B cell (primary cell): ENCODE measurements at regions not wholly inside any gene's neighbourhood (a gene's known extent, or its start where the extent isn't known, plus 50 kb on each side); places are given as distances from the start of the nearest gene placed in this dataset.

ENCODE experiments used
- ATAC-seq: fragments of 200-7000 bp; cut with Tn5 transposase; one replicate; pipeline ENCODE4 v1.10.0; 2021; ENCODE audit warnings: low read depth, mild to moderate bottlenecking, moderate number of reproducible peaks, moderate library complexity
- CTCF ChIA-PET: fragments of 350-600 bp; sonication (Branson Sonifier 250); formaldehyde crosslinking; loops from one replicate; lab custom pipeline; 2021; ENCODE audit warnings: antibody characterized with exemption, inconsistent platforms; lab: Charles Lee
- POLR2A ChIA-PET: fragments of 350-600 bp; sonication (Branson Sonifier 250); formaldehyde crosslinking; loops from one replicate; lab custom pipeline; 2021; ENCODE audit warnings: antibody characterized with exemption; lab: Charles Lee
- DNase-seq: peaks from one replicate; pipeline ENCODE4 v3.0.0; 2013
- H2AFZ ChIP-seq: 2 replicates; pipeline ENCODE4 v1.6.1; 2012; ENCODE audit warnings: mild to moderate bottlenecking, low read depth, low read length; ENCODE audit not compliant: insufficient read depth, poor library complexity, severe bottlenecking
- H3K27ac ChIP-seq, 2 donors: 1 replicate in 1 of 2; 2 replicates in 1 of 2; pipeline ENCODE4 v1.5.1; 2012 to 2013; ENCODE audit warnings: low read length in 2 of 2, mild to moderate bottlenecking in 2 of 2, moderate library complexity in 1 of 2
- H3K27me3 ChIP-seq, 4 experiments: fragments of 200-600 bp in 1 of 4; sonication (generic) in 1 of 4; replicated peaks in 1 of 4; 1 replicate in 2 of 4; 2 replicates in 2 of 4; pipeline versions ENCODE4 v1.6.1 to v1.7.0; 2013 to 2016; ENCODE audit warnings: low read length in 3 of 4, mild to moderate bottlenecking in 2 of 4, mixed read lengths in 1 of 4, moderate library complexity in 1 of 4; ENCODE audit not compliant: insufficient read depth in 4 of 4, control insufficient read depth in 3 of 4; ENCODE audit errors: control extremely low read depth in 1 of 4
- H3K36me3 ChIP-seq, 2 experiments: replicated peaks in 1 of 2; 1 replicate in 1 of 2; 2 replicates in 1 of 2; pipeline versions ENCODE4 v1.6.1 to v1.7.1; 2013; ENCODE audit warnings: low read length in 1 of 2; ENCODE audit not compliant: insufficient read depth in 2 of 2, control insufficient read depth in 1 of 2; ENCODE audit errors: control extremely low read depth in 1 of 2, extremely low read depth in 1 of 2
- H3K4me1 ChIP-seq, 2 donors: fragments of 200-600 bp in 1 of 2; sonication (generic) in 1 of 2; 1 replicate in 1 of 2; 2 replicates in 1 of 2; pipeline versions ENCODE4 v1.5.1 to v1.6.1; 2013 to 2017; ENCODE audit warnings: low read length in 2 of 2; ENCODE audit not compliant: control insufficient read depth in 2 of 2, insufficient read depth in 2 of 2
- H3K4me2 ChIP-seq: replicated peaks from 2 replicates; pipeline ENCODE3; 2012; ENCODE audit warnings: mild to moderate bottlenecking, low read depth, low read length; ENCODE audit not compliant: poor library complexity, severe bottlenecking
- H3K4me3 ChIP-seq, 5 experiments: fragments of 200-600 bp in 1 of 5; sonication (generic) in 1 of 5; 1 replicate in 3 of 5; 2 replicates in 2 of 5; pipeline versions ENCODE4 v1.5.1 to v1.7.0; 2011 to 2016; ENCODE audit warnings: low read length in 4 of 5, mild to moderate bottlenecking in 4 of 5, low read depth in 2 of 5, control low read depth in 1 of 5, moderate library complexity in 1 of 5; ENCODE audit not compliant: insufficient read depth in 1 of 5; ENCODE audit errors: control extremely low read depth in 1 of 5, extremely low read depth in 1 of 5
- H3K79me2 ChIP-seq: fragments of 200-600 bp; sonication (generic); one replicate; pipeline ENCODE4 v1.6.0; 2016; ENCODE audit warnings: low read length; ENCODE audit not compliant: control insufficient read depth, insufficient read depth
- H3K9ac ChIP-seq: fragments of 200-600 bp; sonication (generic); 2 replicates; pipeline ENCODE4 v1.6.1; 2017; ENCODE audit warnings: mild to moderate bottlenecking, low read length, moderate library complexity
- H3K9me3 ChIP-seq, 3 donors: one replicate each; pipeline versions ENCODE4 v1.6.1 to v1.7.1; 2013; ENCODE audit warnings: low read length in 2 of 3; ENCODE audit not compliant: control insufficient read depth in 2 of 3, insufficient read depth in 1 of 3; ENCODE audit errors: control extremely low read depth in 1 of 3
- H4K20me1 ChIP-seq: 2 replicates; pipeline ENCODE4 v1.6.0; 2012; ENCODE audit warnings: mild to moderate bottlenecking, low read length; ENCODE audit not compliant: insufficient read depth, control insufficient read depth, poor library complexity, severe bottlenecking
- H3K27ac Mint-ChIP-seq: one replicate; pipeline ENCODE4 v1.8.0; 2021; ENCODE audit warnings: mixed read lengths
- H3K27me3 Mint-ChIP-seq: one replicate; pipeline ENCODE4 v1.8.0; 2021; ENCODE audit warnings: mixed read lengths
- H3K4me1 Mint-ChIP-seq: one replicate; pipeline ENCODE4 v1.8.0; 2021; ENCODE audit warnings: mixed read lengths
- H3K4me3 Mint-ChIP-seq: one replicate; pipeline ENCODE4 v1.8.0; 2021; ENCODE audit warnings: mixed read lengths
- H3K9me3 Mint-ChIP-seq: one replicate; pipeline ENCODE4 v1.8.0; 2022; ENCODE audit warnings: mixed read lengths; ENCODE audit not compliant: insufficient read depth
- EZH2 ChIP-seq: IDR thresholded peaks from 2 replicates; pipeline ENCODE4 v1.6.1; 2012; ENCODE audit warnings: borderline replicate concordance, low read depth, mild to moderate bottlenecking, moderate library complexity, low read length; ENCODE audit not compliant: insufficient read depth, poor library complexity, severe bottlenecking
- WGBS: methylation state at CpG from one replicate; pipeline ENCODE4 v1.1.5; 2013; ENCODE audit warnings: missing lambda C conversion rate; ENCODE audit not compliant: insufficient coverage; 5-methylcytosine and 5-hydroxymethylcytosine counted together
- intact Hi-C: fragments of 100-400 bp; cut with micrococcal nuclease; formaldehyde crosslinking; loops from one replicate; pipeline ENCODE4 v1.10.0; 2022
- TF ChIP-seq, protein P1 (sequence below): fragments of 200-600 bp; IDR thresholded peaks from one replicate; pipeline ENCODE4 v1.8.0; 2022; ENCODE audit warnings: antibody characterized with exemption, mild to moderate bottlenecking

DNA sequence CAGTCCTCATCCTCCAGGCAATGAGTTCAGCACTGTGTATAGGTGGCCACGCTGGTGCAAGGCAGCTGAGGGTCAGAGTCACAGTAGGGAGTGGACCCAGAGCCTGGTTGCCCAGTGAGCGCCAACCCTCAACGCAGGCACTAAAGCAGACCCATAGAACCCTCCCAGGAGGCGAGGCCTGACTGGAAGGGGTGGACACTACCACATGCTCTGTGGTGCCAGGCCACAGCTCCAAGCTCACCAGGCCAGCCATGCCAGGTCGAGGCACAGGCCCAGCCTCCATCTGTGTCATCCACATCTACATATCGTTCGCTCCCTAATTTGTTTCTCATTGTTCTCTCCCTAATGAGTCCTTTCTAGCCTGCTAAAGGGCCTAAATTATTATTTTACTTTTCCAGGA, 165.8 kb upstream of the GPR12 start:
- Histone ChIP-seq H3K4me3 (no peak overlapping the region), H3K36me3 (no peaks in the 10 kb centered on the region), H3K27ac (no peak overlapping the region), H3K4me2 (no peak overlapping the region), H4K20me1 (no peaks in the 10 kb centered on the region), H3K9ac (no peak overlapping the region), H3K79me2 (no peaks in the 10 kb centered on the region), H3K9me3 (no peaks in the 10 kb centered on the region), H3K4me1 (peaks cover 3% of the 10 kb centered on the region in 2 donors), H3K27me3 (peaks cover 0 to 23% (median 2%) of the 10 kb centered on the region in 4 experiments), H2AFZ (no peak overlapping the region)
- H3K27me3 Mint-ChIP-seq: peaks cover 50% of the 10 kb centered on the region
- H3K4me3 Mint-ChIP-seq: no peak overlapping the region
- 75% methylated on average over 5 of the region's 7 CpGs for WGBS
- no peak for ATAC-seq
- no peak for DNase-seq
- no peaks in the 10 kb centered on the region for H3K9me3 Mint-ChIP-seq
- H3K27ac Mint-ChIP-seq: no peak overlapping the region
- ChIA-PET POLR2A (no interaction called here), CTCF (no interaction called here)
- TF ChIP-seq, protein P1, sequence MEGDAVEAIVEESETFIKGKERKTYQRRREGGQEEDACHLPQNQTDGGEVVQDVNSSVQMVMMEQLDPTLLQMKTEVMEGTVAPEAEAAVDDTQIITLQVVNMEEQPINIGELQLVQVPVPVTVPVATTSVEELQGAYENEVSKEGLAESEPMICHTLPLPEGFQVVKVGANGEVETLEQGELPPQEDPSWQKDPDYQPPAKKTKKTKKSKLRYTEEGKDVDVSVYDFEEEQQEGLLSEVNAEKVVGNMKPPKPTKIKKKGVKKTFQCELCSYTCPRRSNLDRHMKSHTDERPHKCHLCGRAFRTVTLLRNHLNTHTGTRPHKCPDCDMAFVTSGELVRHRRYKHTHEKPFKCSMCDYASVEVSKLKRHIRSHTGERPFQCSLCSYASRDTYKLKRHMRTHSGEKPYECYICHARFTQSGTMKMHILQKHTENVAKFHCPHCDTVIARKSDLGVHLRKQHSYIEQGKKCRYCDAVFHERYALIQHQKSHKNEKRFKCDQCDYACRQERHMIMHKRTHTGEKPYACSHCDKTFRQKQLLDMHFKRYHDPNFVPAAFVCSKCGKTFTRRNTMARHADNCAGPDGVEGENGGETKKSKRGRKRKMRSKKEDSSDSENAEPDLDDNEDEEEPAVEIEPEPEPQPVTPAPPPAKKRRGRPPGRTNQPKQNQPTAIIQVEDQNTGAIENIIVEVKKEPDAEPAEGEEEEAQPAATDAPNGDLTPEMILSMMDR: no peak
- no peak for TF ChIP-seq EZH2
- H3K4me1 Mint-ChIP-seq: peaks cover 6% of the 10 kb centered on the region
- intact Hi-C loops: no loop called here

DNA sequence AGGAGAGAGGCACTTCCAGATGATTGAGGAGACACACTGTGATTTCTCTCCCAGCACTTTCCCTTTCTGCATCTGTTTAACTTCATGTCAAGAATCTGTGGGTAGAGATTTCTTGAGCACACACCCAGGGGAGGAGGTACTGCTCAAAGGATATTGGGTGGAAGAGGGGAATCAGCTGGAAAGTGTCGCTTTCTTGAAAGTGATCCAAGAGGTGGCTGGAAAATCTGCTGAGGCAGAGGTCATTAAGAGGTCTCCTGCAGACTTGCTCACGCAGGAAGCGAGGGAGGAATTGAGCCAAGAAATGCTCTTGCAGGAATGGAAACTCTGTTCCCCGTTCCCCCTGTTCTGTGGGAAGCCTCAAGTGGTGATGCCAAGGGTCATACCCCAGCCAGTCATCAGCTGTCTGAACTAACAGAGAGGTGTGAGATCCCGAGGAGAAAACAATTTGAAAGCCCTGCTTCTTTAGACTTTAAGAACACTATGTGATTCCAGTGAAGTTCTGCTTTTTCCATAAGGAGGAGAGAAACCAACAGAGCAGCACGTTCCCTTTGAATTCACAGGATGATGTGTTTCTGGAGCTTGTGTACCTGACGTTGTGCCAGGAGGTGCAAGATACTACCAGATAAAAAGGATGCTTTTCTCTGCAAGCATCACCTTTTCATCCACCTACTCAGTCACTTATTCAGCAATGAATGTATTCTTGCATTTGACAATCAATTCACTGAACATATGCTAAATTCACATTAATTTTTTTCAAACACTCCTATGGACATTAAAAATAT, 163.4 kb upstream of the GPR12 start:
- Mint-ChIP-seq H3K9me3 (no peaks in the 10 kb centered on the region), H3K4me3 (no peak overlapping the region), H3K27me3 (peaks cover 50% of the 10 kb centered on the region), H3K4me1 (no peaks in the 10 kb centered on the region), H3K27ac (no peak overlapping the region)
- 28% methylated on average over 5 of the region's 7 CpGs for WGBS
- ChIA-PET POLR2A (no interaction called here), CTCF (no interaction called here)
- Histone ChIP-seq H3K36me3 (no peaks in the 10 kb centered on the region), H2AFZ (no peak overlapping the region), H3K27ac (no peak overlapping the region), H3K9ac (no peak overlapping the region), H3K27me3 (peaks cover 0 to 19% (median 3%) of the 10 kb centered on the region in 4 experiments), H3K4me1 (no peaks in the 10 kb centered on the region), H3K9me3 (no peaks in the 10 kb centered on the region), H3K79me2 (no peaks in the 10 kb centered on the region), H4K20me1 (no peaks in the 10 kb centered on the region), H3K4me3 (no peak overlapping the region), H3K4me2 (no peak overlapping the region)
- DNase-seq (no peak), ATAC-seq (no peak)
- TF ChIP-seq, protein P1: no peak
- intact Hi-C loops: no loop called here
